GM11168 (cell line): ENCODE measurements at regions not wholly inside any gene's neighbourhood (a gene's known extent, or its start where the extent isn't known, plus 50 kb on each side); places are given as distances from the start of the nearest gene placed in this dataset.
"Not testable (repeated sequence)": the region's sequence is repeated elsewhere in the genome, so short reads cannot be mapped to it uniquely, and the experiment has no call there.

Source experiments
- in situ Hi-C: fragments of 300-500 bp; cut with MboI; formaldehyde crosslinking; loops from one replicate; pipeline ENCODE4 v1.12.0; 2022; ENCODE audit warnings: low sequenced_read_pairs; ENCODE audit not compliant: unreplicated experiment

- in situ Hi-C loops: no loop called here
Measured at GRCh38 chr13:75180805-75181455, 301.0 kb downstream of the TBC1D4 start.

- in situ Hi-C loops: no loop called here
Measured at GRCh38 chr13:75178436-75178835, 303.5 kb downstream of the TBC1D4 start.

- in situ Hi-C loops: no loop called here
Measured at GRCh38 chr13:75175575-75175974, 306.4 kb downstream of the TBC1D4 start.

GRCh38 chr13:75175097-75175496, 306.9 kb downstream of the TBC1D4 start:
- in situ Hi-C loops: not testable (repeated sequence)

GRCh38 chr13:75174481-75174880, 307.5 kb downstream of the TBC1D4 start:
- in situ Hi-C loops: no loop called here

DNA sequence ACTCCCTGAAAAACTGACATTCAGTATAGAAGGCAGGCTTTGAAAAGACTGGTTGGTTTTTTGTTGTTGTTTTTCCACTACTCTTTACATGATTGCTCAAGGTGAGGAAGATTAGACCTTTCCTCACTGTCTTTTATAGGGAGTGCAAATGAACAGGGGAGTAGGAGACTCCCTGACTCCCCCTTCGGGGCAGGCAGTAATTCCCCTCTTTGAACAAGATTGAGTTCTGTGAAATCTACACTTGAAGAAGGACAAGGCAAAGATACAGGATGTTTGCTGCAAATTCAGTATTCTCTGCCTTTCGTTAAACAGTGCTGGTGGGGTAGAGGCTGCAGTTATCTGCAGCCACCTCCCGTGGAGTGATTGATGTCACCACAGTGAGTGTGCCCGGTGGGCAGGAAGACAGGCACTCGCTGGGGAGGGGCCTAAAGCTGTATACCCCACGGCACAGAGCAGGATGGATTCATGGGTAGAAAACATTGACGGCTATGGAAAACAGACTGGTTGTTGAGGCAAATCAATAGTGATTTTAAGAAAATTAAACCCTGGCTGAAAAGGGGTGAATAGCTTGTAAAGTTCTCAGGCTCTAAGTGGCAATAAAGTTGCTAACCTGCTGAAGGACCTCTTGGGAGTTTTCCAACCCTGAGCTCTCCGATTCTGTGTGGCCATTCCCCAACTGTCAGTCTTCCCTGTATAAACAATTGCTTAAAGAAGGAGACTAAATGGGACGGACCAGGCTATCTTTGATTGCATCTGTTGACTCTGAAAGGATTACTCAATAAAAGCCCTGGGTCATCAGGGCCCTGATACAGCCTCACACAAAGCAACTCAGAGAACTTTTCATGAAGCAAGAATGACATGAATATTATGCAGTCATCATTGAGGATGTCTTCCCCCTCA, 308.3 kb downstream of the TBC1D4 start:
- in situ Hi-C loops: no loop called here

GRCh38 chr13:75170311-75170710, 311.7 kb downstream of the TBC1D4 start:
- in situ Hi-C loops: no loop called here

DNA sequence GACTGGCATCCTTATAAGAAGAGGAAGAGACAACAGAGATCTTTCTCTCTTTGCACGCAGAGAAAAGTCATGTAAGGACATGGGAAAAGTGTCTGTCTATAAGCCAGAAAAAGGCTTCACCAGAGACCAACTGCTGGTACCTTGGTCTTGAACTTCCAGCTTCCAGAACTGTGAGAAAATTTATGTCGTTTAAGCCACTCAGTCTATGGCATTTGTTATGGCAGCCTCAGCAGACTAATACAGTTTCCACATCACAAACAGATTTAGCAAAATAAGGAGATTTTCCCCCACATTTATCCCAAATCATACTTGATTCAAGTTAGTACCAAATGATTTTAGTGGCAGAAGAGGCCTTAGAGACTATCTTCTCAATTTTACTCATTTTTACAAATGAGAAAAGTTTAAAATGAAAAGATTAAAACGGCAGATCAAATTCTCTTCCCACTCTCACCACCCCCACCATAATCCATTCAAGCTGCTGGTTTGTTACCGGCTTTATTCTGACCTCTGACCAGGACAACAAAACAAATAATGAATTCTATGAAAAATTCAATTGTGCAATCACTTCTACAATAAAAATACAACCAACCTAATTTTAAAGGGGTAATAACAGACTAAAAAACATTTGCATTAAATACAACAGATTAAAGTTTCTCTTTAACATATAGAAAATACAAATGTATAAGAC, 316.3 kb downstream of the TBC1D4 start:
- in situ Hi-C loops: no loop called here

DNA sequence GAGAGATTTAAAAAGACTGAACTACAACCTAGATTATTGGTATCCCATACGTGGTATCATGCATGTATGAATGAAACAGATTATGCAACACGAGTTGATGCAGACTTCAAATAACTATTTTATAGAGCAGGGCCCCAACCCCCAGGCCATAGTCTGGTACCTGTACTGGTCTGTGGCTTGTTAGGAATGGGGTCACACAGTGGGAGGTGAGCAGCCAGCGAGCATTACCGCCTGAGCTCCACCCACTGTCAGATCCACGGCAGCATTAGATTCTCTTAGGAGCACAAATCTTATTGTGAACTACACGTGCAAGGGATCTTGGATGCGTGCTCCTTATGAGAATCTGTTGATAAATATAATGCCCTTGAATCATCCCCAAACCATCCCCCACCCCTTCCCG, 320.2 kb downstream of the TBC1D4 start:
- in situ Hi-C loops: no loop called here

GRCh38 chr13:75160984-75161383, 321.0 kb downstream of the TBC1D4 start:
- in situ Hi-C loops: no loop called here

GRCh38 chr13:75154331-75154730, 327.6 kb downstream of the TBC1D4 start:
- in situ Hi-C loops: no loop called here

DNA sequence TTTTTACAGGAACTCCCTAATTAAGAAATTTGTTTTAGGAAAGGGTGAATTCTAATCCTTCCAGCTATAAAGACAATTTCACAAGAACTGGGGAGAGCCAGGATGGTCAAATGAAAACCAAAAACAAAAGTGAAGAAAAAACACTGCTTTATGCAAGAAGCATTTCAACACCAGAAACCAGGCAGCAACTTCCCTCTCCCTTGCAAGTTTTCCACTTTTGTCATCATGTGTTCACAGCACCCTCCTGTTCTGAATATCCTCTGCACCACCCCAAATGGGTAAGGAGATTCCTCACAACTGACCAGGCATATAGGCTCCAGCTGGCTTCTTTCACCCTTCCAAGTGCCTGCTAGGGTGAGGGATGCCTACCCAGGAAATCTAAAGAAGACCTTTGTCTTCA, 328.1 kb downstream of the TBC1D4 start:
- in situ Hi-C loops: no loop called here

- in situ Hi-C loops: no loop called here
Measured at GRCh38 chr13:75153386-75153785, 328.6 kb downstream of the TBC1D4 start.

GRCh38 chr13:75151081-75151643, 330.8 kb downstream of the TBC1D4 start:
- in situ Hi-C loops: no loop called here

DNA sequence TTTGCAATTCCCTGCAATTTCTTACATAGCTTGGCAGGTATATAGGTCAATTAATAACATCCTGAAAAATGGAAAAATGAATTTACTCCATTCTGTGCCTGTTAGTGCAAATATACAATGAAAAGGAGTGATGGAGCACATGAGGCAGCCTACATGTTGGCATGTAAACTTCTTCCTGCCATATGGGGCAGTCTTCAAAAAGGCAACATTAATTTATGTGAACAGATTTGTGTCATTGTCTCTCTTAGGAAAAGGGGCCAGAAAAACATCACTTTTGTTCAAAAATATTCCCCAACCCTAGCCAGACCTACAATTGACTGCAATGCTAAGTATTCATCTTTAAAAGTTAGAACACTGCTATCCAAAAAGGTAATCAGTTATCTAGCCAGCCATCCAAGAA, 332.2 kb downstream of the TBC1D4 start:
- in situ Hi-C loops: no loop called here

- in situ Hi-C loops: no loop called here
Measured at GRCh38 chr13:75147946-75148345, 334.0 kb downstream of the TBC1D4 start.

DNA sequence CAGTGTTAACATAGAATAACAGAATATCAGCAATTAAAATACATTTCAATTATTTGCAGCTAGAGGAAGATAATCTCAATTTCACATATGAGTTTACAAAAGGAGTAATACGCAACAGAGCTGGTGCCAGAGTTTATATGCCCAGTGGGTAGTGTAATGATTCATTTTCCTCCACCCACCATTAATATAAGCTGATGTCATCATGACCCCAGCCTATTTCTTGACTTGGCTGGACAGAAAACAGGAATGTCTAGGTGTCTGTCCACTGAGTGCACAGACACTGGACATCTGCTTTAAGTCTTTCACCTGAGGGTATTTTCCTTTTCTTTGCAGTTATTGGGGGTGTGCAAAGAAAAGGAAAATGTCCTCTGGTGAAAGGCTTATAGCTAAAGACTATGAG, 335.5 kb downstream of the TBC1D4 start:
- in situ Hi-C loops: no loop called here

GRCh38 chr13:75145927-75146326, 336.0 kb downstream of the TBC1D4 start:
- in situ Hi-C loops: no loop called here

GRCh38 chr13:75139291-75139690, 342.7 kb downstream of the TBC1D4 start:
- in situ Hi-C loops: no loop called here

- in situ Hi-C loops: no loop called here
Measured at GRCh38 chr13:75137911-75138571, 343.9 kb downstream of the TBC1D4 start.
